ENCODE measurements at regions not wholly inside any gene's neighbourhood (a gene's known extent, or its start where the extent isn't known, plus 50 kb on each side); places are given as distances from the start of the nearest gene placed in this dataset.

DNA sequence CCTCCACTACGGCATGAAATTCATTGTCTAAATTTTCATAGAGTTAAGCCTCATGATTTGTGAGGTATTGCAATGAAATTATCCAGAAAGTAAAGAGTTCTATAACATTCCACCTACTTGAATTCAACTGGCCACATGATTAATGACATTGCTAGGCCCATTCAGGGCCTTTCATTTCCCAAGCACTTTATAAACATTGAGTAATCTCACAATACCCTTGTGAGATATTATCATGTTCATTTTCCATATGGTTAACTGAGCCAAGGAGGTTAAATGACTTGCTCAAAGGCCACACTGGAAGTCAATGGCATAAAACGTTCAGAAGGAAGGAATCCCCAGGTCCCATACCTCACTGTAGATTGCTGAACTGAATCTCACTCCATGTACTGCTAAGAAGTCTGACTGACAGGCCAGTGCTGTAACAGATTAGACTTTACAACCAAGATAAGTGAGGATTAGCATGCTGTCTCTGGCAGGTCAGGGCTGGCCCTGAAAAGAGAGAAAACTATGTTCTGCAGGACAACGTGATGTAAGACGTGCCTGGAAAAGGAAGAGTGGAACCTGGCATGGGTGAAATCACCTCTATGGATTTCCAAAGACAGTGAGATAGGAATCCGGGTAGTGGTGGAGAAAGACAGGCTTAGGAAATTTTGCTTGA is 75.9 kb upstream of the SPACA1 start:
- TF ChIP-seq JUND (CRISPR knock-in tag; IDR thresholded peaks at IDR 0.05) (no peak), ZNF510 (CRISPR knock-in tag; IDR thresholded peaks at IDR 0.05; ENCODE audit: low read depth) (no peak), ZNF143 (CRISPR knock-in tag; IDR thresholded peaks at IDR 0.05) (no peak), ZNF792 (CRISPR knock-in tag; IDR thresholded peaks at IDR 0.05) (no peak), MXI1 (IDR thresholded peaks at IDR 0.05; ENCODE audit: borderline replicate concordance, low read depth, low read length) (no peak)
